RWPE1 (cell line): ENCODE measurements at regions not wholly inside any gene's neighbourhood (a gene's known extent, or its start where the extent isn't known, plus 50 kb on each side); places are given as distances from the start of the nearest gene placed in this dataset.

Source experiments
- CTCF ChIA-PET: fragments of 350-600 bp; sonication (Branson Sonifier 250); formaldehyde crosslinking; extraction: SDS; loops from one replicate; lab custom pipeline; 2021; lab: Yijun Ruan, JAX
- POLR2A ChIA-PET: fragments of 400-600 bp; formaldehyde crosslinking; extraction: SDS; loops from one replicate; lab custom pipeline; 2020; ENCODE audit warnings: antibody characterized with exemption; ENCODE audit not compliant: low non-redundant PET; lab: Yijun Ruan, JAX
- DNase-seq: peaks from one replicate; pipeline ENCODE4 v3.0.0; 2012; ENCODE audit warnings: low spot score
- H3K27ac ChIP-seq: fragments of 450-650 bp; 2 replicates; pipeline ENCODE4 v1.5.1; 2017
- CTCF ChIP-seq: fragments of 450-650 bp; conservative IDR thresholded peaks from 2 replicates; pipeline ENCODE4 v1.5.1; 2017; ENCODE audit warnings: low read depth, mild to moderate bottlenecking

- POLR2A ChIA-PET = no interaction called here
- no peak overlapping the region for H3K27ac ChIP-seq
- DNase-seq = no peak
- TF ChIP-seq CTCF = no peak
- CTCF ChIA-PET = no interaction called here
Observed at GRCh38 chrX:81857192-81857591, 655.3 kb downstream of the SH3BGRL start.

- ChIA-PET POLR2A (no interaction called here), CTCF (no interaction called here)
- no peak overlapping the region for H3K27ac ChIP-seq
- no peak for DNase-seq
- no peak for TF ChIP-seq CTCF
Observed at GRCh38 chrX:81866873-81867272, 665.0 kb downstream of the SH3BGRL start.

GRCh38 chrX:81868979-81869378 lies 667.1 kb downstream of the SH3BGRL start:
- TF ChIP-seq CTCF = no peak
- H3K27ac ChIP-seq = no peak overlapping the region
- DNase-seq = no peak
- ChIA-PET CTCF (no interaction called here), POLR2A (no interaction called here)

GRCh38 chrX:81874807-81875206 lies 672.9 kb downstream of the SH3BGRL start:
- DNase-seq = no peak
- POLR2A ChIA-PET = no interaction called here
- no peak for TF ChIP-seq CTCF
- H3K27ac ChIP-seq = no peak overlapping the region
- CTCF ChIA-PET = no interaction called here

- ChIA-PET CTCF (no interaction called here), POLR2A (no interaction called here)
- TF ChIP-seq CTCF = no peak
- no peak for DNase-seq
- no peak overlapping the region for H3K27ac ChIP-seq
Observed at GRCh38 chrX:81875800-81876199, 673.9 kb downstream of the SH3BGRL start.

GRCh38 chrX:81876437-81876836 lies 674.5 kb downstream of the SH3BGRL start:
- no peak overlapping the region for H3K27ac ChIP-seq
- ChIA-PET POLR2A (no interaction called here), CTCF (no interaction called here)
- no peak for TF ChIP-seq CTCF
- no peak for DNase-seq

- POLR2A ChIA-PET = no interaction called here
- DNase-seq = no peak
- CTCF ChIA-PET = no interaction called here
- H3K27ac ChIP-seq = no peak overlapping the region
- TF ChIP-seq CTCF = no peak
Observed at GRCh38 chrX:81890521-81890920, 688.6 kb downstream of the SH3BGRL start.
